ENCODE measurements at regions not wholly inside any gene's neighbourhood (a gene's known extent, or its start where the extent isn't known, plus 50 kb on each side); places are given as distances from the start of the nearest gene placed in this dataset.

DNA sequence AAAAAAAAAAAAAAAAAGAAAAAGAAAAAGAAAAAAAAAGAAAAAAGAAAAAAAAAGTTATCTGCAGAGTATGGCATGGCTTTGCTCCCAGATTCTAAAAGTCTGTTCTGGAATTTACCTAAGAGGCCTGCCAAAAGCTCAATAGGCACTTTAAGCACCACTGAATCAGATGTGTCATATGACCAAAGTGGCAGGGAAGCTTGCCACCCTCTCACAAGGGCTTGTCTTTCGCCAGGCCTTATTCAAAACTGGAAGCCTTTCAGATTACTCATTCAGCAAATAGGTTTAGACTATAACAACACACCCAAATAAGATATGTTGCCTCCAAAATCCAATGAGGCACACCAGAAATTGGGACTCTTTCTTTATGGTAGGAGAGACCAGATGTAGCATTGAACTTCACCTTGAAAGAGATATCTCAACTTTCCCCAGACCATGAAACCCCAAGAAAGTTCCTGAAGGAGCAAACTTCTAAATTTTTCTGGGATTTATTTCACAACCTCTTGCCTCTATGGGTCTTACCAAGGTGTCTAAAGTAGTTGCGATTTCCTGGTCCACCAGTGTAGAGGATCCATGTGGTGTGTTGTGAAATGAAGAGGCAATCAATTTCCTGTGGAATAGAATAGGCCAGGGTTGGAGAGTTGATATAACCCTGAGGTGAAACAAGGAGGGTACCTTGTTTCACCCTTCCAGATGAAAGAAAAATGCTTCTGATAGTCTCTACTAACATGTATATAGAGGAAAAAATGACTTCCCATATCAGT lies 218.8 kb downstream of the DAD1 start:
- Histone ChIP-seq H2BK120ac (ENCODE audit: low read depth, low read length) (no peak overlapping the region), H3K79me1 (ENCODE audit: low read depth in 1 of 2, low read length in 2 of 2) (no peaks in the 10 kb centered on the region), H3K27me3 (ENCODE audit: control insufficient read depth, insufficient read depth, low read length) (peaks cover 22% of the 10 kb centered on the region), H3K4me1 (ENCODE audit: control insufficient read depth, insufficient read depth, low read length) (no peaks in the 10 kb centered on the region), H3K4me3 (ENCODE audit: insufficient read depth, low read depth, low read length) (no peak overlapping the region), H3K23ac (ENCODE audit: low read depth, low read length) (no peak overlapping the region), H2AFZ (replicated peaks; ENCODE audit: low read length, poor library complexity) (no peak overlapping the region), H3K14ac (replicated peaks; ENCODE audit: low read depth, low read length) (no peak overlapping the region), H2BK5ac (ENCODE audit: low read depth, low read length, poor library complexity, severe bottlenecking) (no peak overlapping the region), H3K9ac (ENCODE audit: low read depth, low read length) (no peak overlapping the region), H2AK5ac (ENCODE audit: low read depth, low read length) (no peak overlapping the region), H4K91ac (ENCODE audit: insufficient read depth, low read depth, low read length) (no peak overlapping the region), H2AK9ac (replicated peaks; ENCODE audit: low read depth, low read length, poor library complexity) (no peak overlapping the region), H4K8ac (ENCODE audit: low read depth in 2 of 2, low read length in 2 of 2) (no peak overlapping the region), H3K4me2 (ENCODE audit: low read depth, low read length) (no peak overlapping the region), H4K20me1 (ENCODE audit: insufficient read depth, low read length) (no peaks in the 10 kb centered on the region), H3K9me1 (ENCODE audit: insufficient read depth, low read length) (no peaks in the 10 kb centered on the region), H3K36me3 (ENCODE audit: control insufficient read depth, insufficient read depth, low read length) (no peaks in the 10 kb centered on the region), H3K9me3 (ENCODE audit: control insufficient read depth, insufficient read depth, low read length) (no peaks in the 10 kb centered on the region), H4K5ac (ENCODE audit: low read depth, low read length) (no peak overlapping the region), H2BK20ac (ENCODE audit: low read depth, low read length) (no peak overlapping the region), H3K4ac (ENCODE audit: low read depth, low read length) (no peak overlapping the region), H2BK15ac (ENCODE audit: low read depth, low read length) (no peak overlapping the region), H3K56ac (ENCODE audit: extremely low read depth, insufficient read depth, low read length) (no peak overlapping the region), H3K18ac (ENCODE audit: low read depth, low read length) (no peak overlapping the region), H3K27ac (ENCODE audit: insufficient read depth, low read length) (no peak overlapping the region)
- POLR2A ChIA-PET (ENCODE audit: unreplicated experiment), result interaction anchor here (0.6 kb wide), 1 partner anchor 95 kb away, joined by 16 read pairs; no protein-coding TSS in a partner anchor
- WGBS, 2 experiments (ENCODE audit: extremely low coverage in 2 of 2, insufficient read length in 1 of 2), result no CpG with 5 or more reads among the region's 2 CpGs
- intact Hi-C loops (cut with micrococcal nuclease), result no loop called here
- TF ChIP-seq BHLHE40 (IDR thresholded peaks at IDR 0.05; ENCODE audit: low read depth, low read length) (no peak), MAZ (IDR thresholded peaks at IDR 0.05; ENCODE audit: borderline replicate concordance, low read depth, low read length) (no peak), RCOR1 (IDR thresholded peaks at IDR 0.05; ENCODE audit: insufficient replicate concordance, low read length) (no peak), CHD1 (IDR thresholded peaks at IDR 0.05; ENCODE audit: low read depth, low read length) (no peak), MAFK (IDR thresholded peaks at IDR 0.05; ENCODE audit: low read depth, low read length) (no peak), SMC3 (IDR thresholded peaks at IDR 0.05; ENCODE audit: low read depth, low read length) (no peak), POLR2A (IDR thresholded peaks at IDR 0.05; ENCODE audit: low read depth, low read length) (no peak), NFE2L2 (IDR thresholded peaks at IDR 0.05; ENCODE audit: low read depth, low read length) (no peak), RFX5 (IDR thresholded peaks at IDR 0.05; ENCODE audit: low read depth, low read length) (no peak), FOS (IDR thresholded peaks at IDR 0.05; ENCODE audit: low read depth, low read length) (no peak)
- TF ChIP-seq, protein P1, sequence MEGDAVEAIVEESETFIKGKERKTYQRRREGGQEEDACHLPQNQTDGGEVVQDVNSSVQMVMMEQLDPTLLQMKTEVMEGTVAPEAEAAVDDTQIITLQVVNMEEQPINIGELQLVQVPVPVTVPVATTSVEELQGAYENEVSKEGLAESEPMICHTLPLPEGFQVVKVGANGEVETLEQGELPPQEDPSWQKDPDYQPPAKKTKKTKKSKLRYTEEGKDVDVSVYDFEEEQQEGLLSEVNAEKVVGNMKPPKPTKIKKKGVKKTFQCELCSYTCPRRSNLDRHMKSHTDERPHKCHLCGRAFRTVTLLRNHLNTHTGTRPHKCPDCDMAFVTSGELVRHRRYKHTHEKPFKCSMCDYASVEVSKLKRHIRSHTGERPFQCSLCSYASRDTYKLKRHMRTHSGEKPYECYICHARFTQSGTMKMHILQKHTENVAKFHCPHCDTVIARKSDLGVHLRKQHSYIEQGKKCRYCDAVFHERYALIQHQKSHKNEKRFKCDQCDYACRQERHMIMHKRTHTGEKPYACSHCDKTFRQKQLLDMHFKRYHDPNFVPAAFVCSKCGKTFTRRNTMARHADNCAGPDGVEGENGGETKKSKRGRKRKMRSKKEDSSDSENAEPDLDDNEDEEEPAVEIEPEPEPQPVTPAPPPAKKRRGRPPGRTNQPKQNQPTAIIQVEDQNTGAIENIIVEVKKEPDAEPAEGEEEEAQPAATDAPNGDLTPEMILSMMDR (conservative IDR thresholded peaks at IDR 0.05; ENCODE audit: low read depth, low read length), result no peak
- BruUV-seq (replicated peaks), result no TSS peak
- in situ Hi-C loops (cut with MboI; ENCODE audit: low sequenced_read_pairs), result loop anchor here (10.0 kb wide), 2 partner anchors 165 to 205 kb away; no protein-coding TSS in a partner anchor
- DNase-seq, result no peak
- dilution Hi-C loops (cut with HindIII; ENCODE audit: low sequenced_read_pairs, unreplicated experiment), result no loop called here
- CTCF ChIA-PET, result interaction anchor here (0.5 to 1.4 kb wide), 3 partner anchors 52 to 207 kb away, joined by 3 to 4 read pairs (median 3); no protein-coding TSS in a partner anchor
- ATAC-seq (ENCODE audit: low read depth), result no peak

Measured in IMR-90 (cell line).